Skin epidermis (tissue), 12 donors: ENCODE measurements at regions not wholly inside any gene's neighbourhood (a gene's known extent, or its start where the extent isn't known, plus 50 kb on each side); places are given as distances from the start of the nearest gene placed in this dataset.
A peak's percentile ranks its signal among the peaks of the same experiment; 100 is the strongest.
"Not testable (repeated sequence)": the region's sequence is repeated elsewhere in the genome, so short reads cannot be mapped to it uniquely, and the experiment has no call there.

Experiments
- H3K27ac ChIP-seq, 21 experiments: fragments of 200-600 bp; sonication (generic) in 11 of 21; one replicate each; pipeline ENCODE4 v1.5.0; 2020; ENCODE audit warnings: mild to moderate bottlenecking in 3 of 21, inconsistent platforms in 2 of 21, moderate library complexity in 2 of 21
- H3K4me3 ChIP-seq, 7 experiments: fragments of 200-600 bp; sonication (generic) in 2 of 7; one replicate each; pipeline ENCODE4 v1.5.0; 2020; ENCODE audit warnings: inconsistent platforms in 2 of 7, mild to moderate bottlenecking in 2 of 7, moderate library complexity in 1 of 7

- no peak overlapping the region for H3K27ac ChIP-seq
- no peak overlapping the region for H3K4me3 ChIP-seq
Observed at GRCh38 chr3:191721990-191722389, 261.0 kb downstream of the PYDC2 start.

GRCh38 chr3:191727338-191727737 lies 266.4 kb downstream of the PYDC2 start:
- no peak overlapping the region for H3K27ac ChIP-seq
- H3K4me3 ChIP-seq: no peak overlapping the region

DNA sequence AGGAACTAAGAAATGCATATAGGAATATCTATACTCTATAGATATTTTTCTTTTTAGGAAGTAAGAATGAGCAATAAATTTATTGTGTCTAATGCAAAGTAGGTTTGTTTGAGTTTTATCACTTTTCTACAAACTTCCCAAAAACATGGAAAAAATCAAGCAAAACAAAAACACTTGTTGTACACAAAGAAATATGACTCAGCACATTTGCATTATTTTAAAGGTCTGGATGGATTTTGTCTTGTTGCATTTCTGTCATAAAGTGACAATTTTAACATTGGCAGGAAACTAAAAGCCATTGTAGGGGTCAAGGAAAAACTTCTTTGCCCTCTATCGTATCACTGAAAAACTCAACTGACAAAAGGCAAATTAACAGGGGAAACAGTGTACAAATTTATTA lies 267.2 kb downstream of the PYDC2 start:
- H3K4me3 ChIP-seq: no peak overlapping the region
- H3K27ac ChIP-seq: no peak overlapping the region

DNA sequence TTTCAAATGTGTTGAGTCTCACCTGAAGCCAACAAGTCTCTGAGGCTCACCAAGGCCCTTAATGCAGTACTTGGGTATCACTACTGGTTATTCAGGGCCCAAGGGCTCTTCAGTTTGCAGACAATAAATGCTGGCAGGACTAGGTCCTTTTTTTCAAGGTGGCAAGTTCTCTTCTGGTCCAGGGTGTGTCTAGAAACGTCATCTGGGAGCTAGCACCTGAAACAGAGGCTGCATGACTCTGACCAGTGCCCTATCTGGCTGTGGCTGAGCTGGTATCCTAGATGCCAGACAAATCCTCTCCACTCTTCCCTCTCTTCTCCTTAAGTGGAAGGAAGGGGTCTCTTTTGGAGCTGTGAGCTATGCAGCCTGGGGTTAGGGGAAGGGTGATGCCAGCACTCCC lies 276.8 kb downstream of the PYDC2 start:
- no peak overlapping the region for H3K27ac ChIP-seq

GRCh38 chr3:191740712-191741111 lies 279.7 kb downstream of the PYDC2 start:
- Histone ChIP-seq H3K27ac (no peak overlapping the region), H3K4me3 (no peak overlapping the region)

More for the DNA sequence above, 276.8 kb downstream of the PYDC2 start:
- H3K4me3 ChIP-seq: no peak overlapping the region

GRCh38 chr3:191741847-191742350 lies 280.9 kb downstream of the PYDC2 start:
- not testable (repeated sequence) for H3K4me3 ChIP-seq, H3K27ac ChIP-seq

DNA sequence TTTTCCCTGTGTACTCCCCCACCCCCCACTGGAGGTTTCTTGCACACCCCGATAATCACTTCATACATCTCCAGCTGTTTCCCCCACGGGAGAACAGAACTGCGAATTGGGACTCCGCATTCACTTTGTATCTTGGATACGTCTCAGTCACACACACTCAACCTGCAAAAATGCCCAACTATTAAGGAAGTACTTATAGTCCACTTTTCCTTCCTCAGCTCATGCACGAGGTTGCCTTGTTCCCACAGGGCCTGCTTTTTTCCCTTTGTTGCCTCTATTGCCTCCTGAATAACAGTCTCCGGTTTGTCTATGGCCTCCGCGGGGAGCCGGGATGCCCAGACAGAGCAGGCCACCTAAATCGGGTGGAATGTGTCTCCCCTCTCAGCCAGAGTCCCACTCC lies 282.3 kb downstream of the PYDC2 start:
- no peak overlapping the region for H3K27ac ChIP-seq
- H3K4me3 ChIP-seq: no peak overlapping the region

GRCh38 chr3:191750618-191751017 lies 289.7 kb downstream of the PYDC2 start:
- no peak overlapping the region for H3K4me3 ChIP-seq
- no peak overlapping the region for H3K27ac ChIP-seq

DNA sequence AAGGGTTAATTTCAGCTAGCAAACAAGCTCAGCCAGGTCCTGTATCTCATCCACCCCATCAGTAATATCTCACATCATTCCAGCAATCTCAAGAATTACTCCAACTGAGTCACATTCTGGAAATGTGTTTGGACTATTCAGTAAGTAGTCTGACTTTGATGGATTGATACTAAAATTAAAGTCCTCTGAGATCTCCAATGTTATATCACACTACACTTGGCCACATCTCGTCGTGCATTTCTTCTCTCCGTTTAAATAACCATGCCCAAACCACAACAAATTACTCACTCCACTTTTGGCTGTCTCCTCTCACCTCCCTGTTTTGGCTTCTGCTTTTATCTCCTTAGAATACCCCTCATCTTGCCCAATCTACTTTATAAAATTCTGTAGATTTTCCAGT lies 292.2 kb downstream of the PYDC2 start:
- Histone ChIP-seq H3K27ac (no peak overlapping the region), H3K4me3 (no peak overlapping the region)

- H3K4me3 ChIP-seq: no peak overlapping the region
- peak overlapping the region in 1 of 21 experiments; percentile 34 for H3K27ac ChIP-seq
Observed at GRCh38 chr3:191761906-191762305, 300.9 kb downstream of the PYDC2 start.

GRCh38 chr3:191762323-191762960 lies 301.5 kb downstream of the PYDC2 start:
- Histone ChIP-seq H3K4me3 (no peak overlapping the region), H3K27ac (peak overlapping the region in 1 of 21 experiments; percentile 34)

GRCh38 chr3:191768421-191768820 lies 307.5 kb downstream of the PYDC2 start:
- Histone ChIP-seq H3K27ac (no peak overlapping the region), H3K4me3 (no peak overlapping the region)

DNA sequence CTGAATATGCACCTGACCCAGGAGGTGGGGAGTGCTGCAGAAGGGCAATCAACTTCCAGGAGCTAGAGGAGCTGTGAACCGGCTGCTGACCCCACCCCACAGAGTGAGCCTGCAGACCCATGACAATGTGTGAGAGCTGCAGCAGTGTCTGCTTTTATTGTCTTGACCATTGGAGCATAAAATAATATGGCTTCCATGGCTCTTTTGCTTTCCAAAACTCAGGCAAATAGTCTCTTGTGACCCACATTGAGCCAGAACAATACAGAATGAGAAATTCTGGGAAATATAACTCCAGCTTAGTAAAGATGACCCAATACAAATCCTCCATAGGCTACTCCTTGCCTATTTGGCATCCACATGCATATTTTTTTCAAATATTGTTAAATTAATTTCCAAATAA lies 309.6 kb downstream of the PYDC2 start:
- no peak overlapping the region for H3K4me3 ChIP-seq
- H3K27ac ChIP-seq: no peak overlapping the region

GRCh38 chr3:191774485-191774884 lies 313.5 kb downstream of the PYDC2 start:
- Histone ChIP-seq H3K4me3 (no peak overlapping the region), H3K27ac (no peak overlapping the region)

DNA sequence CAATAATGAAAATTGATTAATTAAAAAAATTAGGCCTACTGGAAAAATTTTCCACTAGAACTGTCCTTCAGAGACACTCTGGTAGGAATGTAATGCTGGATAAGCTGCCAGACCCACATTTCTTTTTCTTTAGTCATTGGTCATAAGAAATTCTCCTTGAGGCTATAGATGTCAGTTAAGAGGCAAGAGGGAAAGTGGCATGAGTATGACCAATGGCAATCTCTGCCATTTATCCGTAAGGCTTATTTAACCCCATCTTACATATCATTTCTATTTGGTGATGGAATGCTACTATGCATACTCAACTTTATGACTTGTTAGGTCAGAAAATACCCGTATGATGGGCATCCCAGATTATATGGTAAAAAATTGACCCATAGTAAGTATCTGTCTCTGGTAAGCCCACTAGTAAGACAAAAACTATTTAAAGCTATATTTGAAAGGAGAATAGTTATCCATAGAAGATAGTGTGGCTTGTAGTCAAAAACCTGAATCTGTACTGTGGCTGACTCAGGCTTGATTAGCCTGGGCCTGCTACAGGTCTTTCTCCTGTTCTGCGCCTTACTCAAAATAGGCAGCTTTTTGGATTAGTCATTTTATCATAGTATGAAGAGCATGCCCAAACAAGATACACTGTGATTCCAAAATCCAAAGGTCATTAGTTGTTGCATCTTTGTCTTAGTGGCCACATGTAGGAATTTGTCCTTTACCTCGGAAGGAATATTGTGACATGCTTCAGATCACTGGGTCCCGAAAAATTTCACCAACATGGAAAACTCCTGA lies 314.7 kb downstream of the PYDC2 start:
- no peak overlapping the region for H3K4me3 ChIP-seq

GRCh38 chr3:191781044-191781443 lies 320.1 kb downstream of the PYDC2 start:
- no peak overlapping the region for H3K4me3 ChIP-seq
- no peak overlapping the region for H3K27ac ChIP-seq

More for the DNA sequence above, 314.7 kb downstream of the PYDC2 start:
- no peak overlapping the region for H3K27ac ChIP-seq

DNA sequence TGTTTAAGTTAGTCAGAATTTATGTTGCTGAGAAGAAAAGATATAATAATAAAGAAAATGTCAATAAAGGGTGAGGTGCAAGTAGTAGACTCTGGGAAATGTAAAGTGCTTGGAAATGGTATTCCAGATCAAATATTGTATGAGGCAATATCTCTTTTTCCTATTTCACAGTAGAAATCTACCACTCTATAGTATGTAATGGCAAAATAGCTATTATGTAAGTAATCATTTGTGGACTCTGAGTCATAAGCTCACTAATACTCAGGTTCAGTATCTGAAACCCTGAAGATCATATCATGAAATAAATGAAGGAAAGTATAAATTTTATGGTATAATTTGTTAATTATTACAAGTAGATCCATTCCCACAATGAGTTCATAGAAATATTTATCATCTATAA lies 322.1 kb downstream of the PYDC2 start:
- no peak overlapping the region for H3K4me3 ChIP-seq
- H3K27ac ChIP-seq: no peak overlapping the region

- Histone ChIP-seq H3K4me3 (no peak overlapping the region), H3K27ac (no peak overlapping the region)
Observed at GRCh38 chr3:191790934-191791333, 330.0 kb downstream of the PYDC2 start.

DNA sequence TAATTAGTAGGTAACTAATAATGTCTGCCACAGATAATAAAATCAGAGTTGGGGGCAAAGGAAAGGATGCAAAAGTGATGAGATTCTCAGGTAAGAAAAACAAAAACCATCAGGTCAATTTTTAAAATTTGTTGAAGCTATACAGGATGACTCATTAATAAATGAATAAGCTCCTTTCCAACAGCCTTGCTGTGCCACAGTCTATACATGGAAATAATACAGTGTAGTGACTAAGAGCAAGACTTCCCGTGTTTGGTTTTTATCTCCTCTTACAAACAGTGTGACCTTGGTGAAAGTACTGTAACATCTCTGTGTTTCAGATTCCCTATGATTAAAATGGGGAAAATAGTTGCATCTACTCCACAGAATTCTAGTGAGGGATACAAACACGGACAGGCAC lies 331.6 kb downstream of the PYDC2 start:
- no peak overlapping the region for H3K4me3 ChIP-seq
- no peak overlapping the region for H3K27ac ChIP-seq

- Histone ChIP-seq H3K27ac (no peak overlapping the region), H3K4me3 (no peak overlapping the region)
Observed at GRCh38 chr3:191795196-191795595, 334.2 kb downstream of the PYDC2 start.

DNA sequence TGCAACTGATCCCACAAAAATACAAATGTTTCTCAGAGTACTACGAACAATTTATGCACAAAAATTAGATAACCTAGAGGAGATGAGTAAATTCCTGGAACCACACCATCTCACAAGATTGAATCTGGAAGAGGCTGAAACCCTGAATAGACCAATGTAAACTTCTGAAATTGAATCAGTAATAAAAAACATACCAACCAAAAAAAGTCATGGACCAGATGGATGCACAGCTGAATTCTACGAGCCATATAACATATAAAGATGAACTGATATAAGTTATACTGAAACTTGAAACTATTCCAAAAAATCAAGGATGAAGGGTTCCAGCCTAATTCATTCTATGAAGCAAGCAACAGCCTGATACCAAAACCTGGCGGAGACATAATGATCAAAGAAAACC lies 336.3 kb downstream of the PYDC2 start:
- Histone ChIP-seq H3K4me3 (no peak overlapping the region), H3K27ac (no peak overlapping the region)
